SK-MEL-5 (cell line): ENCODE measurements at regions not wholly inside any gene's neighbourhood (a gene's known extent, or its start where the extent isn't known, plus 50 kb on each side); places are given as distances from the start of the nearest gene placed in this dataset.
A peak's percentile ranks its signal among the peaks of the same experiment; 100 is the strongest.
"Not testable (repeated sequence)": the region's sequence is repeated elsewhere in the genome, so short reads cannot be mapped to it uniquely, and the experiment has no call there.

Experiments used
- DNase-seq: peaks from one replicate; pipeline ENCODE4 v3.0.0-alpha.2; 2016; ENCODE audit warnings: low read depth, low spot score
- in situ Hi-C: cut with HindIII; loops from 2 replicates; pipeline ENCODE4 v1.10.0; 2016; ENCODE audit warnings: low sequenced_read_pairs, high pct_unique_total_duplicates, low pct_unique_long_range_greater_than_20kb

DNA sequence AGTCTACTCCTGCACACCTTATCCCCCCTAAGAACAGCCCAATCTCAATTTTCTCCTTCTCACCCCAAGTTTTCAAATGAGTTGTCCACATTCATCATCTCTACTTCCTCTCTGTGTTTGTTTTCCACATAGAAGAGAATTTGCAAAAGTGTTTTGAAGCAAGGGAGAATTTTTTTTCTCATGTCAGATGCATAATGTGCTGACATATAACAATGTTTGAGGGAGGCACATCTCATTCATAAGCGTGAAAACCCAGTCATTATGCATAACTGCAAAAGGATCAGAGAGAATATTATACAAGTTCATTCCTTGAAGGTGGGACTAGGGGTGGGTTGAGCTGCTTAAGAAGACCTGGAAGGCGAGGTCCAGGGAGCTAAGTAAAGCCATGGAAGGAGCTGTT lies 80.8 kb upstream of the SLC1A4 start:
- no peak for DNase-seq
- in situ Hi-C loops, result no loop called here

DNA sequence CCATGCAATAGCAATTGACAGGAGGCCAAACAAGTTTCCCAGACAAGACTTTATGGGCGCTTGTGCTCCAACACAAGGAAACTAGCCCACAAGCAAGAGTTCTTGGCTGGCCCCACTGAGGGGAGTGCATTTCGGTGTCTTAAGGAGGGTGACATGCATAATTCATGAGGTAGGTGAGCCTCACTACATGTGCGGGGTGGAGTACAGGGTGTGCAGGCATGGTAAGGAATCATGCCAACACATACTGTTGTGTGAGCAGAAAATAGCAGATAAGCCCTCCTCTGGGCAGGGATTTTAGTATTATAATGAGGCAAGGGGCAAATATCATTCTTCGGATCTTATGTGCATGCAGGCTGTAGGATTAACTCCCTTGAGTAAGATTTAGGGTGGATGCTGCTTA lies 78.7 kb upstream of the SLC1A4 start:
- in situ Hi-C loops, result no loop called here
- DNase-seq, result no peak

DNA sequence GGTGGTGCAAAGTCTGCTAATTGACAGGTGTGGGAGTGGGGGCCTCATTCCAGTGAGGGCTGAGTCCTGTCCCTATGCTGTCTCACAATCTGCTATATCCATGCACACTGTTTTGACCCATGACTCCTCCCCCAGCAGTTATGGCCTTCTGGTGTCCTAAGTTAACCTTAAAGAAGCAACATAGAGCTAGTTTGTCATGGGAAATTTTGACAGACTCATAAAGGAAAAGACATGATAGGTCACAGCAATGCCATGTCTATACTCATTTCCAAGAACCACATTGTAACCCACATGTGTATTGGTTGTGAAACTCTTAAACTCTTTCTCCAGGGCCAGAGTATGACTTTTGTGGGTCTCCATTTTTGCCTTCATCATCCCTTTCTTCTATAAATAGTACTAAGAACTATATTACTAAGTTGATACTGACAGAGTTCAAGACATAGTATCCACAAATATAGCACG lies 78.2 kb upstream of the SLC1A4 start:
- no peak for DNase-seq
- in situ Hi-C loops, result no loop called here

DNA sequence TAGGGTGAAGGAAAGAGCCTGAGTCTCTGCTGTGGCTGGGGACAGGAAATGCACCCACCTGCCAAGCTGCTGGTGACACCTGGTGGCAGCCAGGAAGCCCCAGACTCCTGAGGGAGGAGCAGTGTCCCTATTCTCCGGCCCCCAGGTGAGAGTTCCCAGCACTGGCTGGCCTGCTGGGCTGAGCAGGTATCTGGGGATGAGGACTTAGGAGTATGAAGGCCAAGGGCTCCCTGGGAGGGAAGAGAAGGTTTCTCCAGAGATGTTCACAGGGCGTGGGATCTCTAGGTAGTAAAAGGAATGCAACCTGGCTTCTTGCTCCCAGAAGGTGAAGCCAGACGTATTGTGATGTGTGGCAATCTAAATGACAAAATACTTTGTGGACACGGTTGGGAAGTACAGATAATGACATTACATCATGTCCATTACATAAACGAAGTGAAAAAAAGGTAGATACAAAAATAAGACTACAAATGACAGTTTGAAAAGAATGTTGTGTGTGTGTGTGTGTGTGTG lies 75.8 kb upstream of the SLC1A4 start:
- DNase-seq, result peak; percentile 13
- in situ Hi-C loops, result no loop called here

DNA sequence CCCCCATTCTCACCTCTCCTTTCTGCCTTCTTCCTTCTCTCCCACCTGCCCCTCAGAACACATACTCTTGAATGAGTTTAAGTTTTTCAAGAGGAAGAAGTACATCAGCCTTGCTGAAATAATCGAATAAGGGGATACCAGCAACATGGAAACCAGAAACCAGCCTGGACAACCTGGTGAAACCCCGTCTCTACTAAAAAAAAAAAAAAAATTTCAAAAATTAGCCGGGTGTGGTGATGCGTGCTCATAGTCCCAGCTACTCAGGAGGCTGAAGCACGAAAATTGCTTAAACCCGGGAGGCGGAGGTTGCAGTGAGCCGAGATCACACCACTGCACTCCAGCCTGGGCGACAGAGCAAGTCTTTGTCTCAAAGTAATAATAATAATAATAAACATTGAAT lies 75.0 kb upstream of the SLC1A4 start:
- no peak for DNase-seq
- in situ Hi-C loops, result no loop called here

DNA sequence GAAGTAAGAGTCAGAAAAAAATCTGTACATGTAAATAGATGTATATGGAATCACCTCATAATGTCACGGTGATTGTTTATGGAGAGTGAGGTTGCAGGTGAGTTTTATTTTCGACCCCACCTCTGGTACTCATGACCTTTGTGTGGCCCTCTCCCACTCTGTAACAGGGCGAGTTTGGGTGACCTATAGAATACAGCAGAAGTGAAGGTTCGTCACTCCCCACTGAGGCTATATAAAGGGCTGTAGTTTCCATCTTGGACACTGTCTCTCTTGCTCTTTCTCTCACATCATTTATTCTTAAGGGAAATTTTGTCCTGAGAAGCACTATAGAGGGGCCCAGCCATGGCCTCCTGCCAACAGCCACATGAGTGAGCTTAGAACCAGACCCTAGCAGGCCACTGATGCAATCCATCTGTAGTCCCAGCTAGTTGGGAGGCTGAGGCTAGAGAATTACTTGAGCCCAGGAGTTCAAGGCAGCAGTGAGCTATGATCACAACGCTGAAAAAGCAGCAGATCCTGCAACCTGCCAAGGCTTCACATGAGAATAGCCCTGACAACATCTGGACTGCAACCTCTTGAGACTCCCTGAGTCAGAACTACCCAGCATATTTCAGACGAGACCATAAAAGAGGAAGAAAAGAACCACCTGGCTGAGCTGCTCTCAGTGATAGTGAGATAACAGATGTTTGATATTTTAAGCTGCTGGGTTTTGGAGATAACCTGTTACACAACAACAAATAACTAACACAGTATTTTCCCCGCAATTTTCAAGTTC lies 74.3 kb upstream of the SLC1A4 start:
- DNase-seq, result no peak
- in situ Hi-C loops, result no loop called here

DNA sequence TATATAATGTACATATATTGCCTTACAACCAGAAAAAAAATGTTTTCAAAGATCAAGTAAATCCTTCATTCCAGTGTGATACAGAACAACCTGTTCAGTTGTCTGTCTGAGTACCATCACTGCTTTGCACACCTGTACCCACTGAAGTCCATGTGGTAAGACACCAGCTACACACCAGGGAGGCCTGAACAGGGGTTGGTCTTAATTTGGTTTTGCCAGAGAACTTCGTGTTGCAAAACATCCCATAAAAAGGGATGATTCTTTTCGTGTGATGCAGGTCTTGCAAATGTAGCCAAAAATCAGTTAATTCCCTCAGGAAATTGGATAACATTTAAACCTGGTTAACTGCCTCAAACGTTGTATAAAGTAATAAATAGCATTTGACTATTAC lies 73.7 kb upstream of the SLC1A4 start:
- DNase-seq, result no peak
- in situ Hi-C loops, result no loop called here

DNA sequence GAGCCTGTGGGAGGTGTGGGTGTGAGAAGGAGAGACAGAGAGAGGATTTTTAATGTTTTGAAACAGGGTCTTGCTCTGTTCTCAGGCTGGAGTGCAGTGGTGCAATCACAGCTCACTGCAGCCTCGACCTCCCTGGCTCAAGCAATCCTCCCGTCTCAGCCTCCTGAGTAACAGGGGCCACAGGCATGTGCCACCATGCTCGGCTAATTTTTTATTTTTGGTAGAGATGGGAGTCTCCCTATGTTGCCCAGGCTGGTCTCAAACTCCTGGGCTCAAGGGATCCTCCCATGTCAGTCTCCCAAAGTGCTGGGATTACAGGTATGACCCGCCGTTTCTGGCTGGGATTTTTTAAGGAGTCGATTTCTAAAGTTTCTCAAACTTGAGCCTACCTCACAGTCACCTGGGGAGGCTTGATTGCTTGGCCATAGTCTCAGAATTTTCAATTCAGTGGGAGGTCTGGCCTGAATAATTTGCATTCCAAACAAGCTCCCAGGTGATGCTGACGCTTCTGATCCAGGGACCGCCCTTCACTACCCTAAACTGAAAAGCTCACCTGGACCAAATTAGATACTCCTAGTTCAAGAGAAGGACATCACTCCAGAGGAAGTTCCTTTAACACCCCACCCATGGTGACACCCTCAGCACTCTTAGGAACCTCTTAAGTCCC lies 70.8 kb upstream of the SLC1A4 start:
- in situ Hi-C loops, result no loop called here
- DNase-seq, result no peak

DNA sequence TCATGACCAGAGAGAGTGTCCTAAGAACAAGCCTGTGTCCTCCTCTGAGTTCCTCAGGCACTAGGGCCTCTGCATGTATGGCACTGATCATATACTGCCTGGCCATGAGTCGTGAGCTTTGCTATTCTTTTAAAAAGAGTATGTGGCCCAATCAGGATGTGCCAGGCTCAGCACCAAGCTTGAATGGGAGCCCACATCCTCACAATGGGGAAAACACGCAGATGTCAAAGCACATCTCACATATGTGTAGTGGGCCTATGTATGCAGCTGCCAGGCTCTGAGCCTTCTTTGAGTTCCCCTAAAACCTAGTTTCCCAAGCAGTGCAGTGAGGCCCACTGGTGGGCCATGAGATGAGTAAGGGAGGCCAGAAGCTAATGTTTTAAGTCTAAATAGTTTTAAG lies 69.9 kb upstream of the SLC1A4 start:
- DNase-seq, result no peak
- in situ Hi-C loops, result no loop called here

DNA sequence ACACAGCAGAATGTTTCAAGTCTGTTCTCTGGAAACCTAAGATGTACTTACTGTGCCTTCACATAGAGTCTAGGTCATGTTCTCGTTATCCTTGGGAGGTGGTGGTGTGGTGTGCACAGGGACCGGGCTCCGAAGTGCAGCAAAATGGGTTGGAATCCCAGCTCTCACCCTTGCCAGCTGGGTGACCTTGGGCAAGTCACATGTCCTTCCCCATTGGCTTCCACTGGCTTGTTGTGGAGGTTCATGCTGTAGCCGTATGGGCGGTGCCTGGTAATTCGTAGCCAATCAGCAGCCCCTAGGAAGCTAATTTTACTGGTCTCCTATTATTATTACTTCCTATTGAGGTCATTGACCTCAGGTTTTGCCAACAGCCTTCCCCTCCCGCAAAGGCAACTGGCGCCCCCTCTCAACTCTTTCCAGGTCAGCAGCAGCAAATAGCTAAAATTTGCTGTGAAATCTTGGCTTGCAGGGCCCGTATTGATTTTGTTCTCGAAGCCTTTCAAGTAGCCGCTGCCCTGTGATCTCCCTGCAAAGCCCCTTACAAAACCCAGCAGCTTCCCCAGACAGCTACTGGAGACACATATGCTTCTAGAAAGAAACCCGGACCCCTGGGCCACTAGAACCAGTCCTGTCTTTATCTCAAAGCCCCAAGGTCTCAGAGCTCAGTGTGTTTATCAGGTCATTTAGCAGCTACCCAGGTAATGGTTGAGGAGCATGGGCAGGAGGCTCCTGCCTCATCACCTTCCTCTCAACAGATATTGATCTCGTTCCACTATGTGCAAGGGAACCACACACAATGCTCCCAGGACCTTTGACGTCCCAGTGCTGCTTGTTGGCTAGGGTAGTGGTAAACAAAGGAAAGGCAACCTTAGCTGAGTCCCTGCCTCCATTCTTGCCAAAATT lies 66.5 kb upstream of the SLC1A4 start:
- in situ Hi-C loops, result no loop called here

DNA sequence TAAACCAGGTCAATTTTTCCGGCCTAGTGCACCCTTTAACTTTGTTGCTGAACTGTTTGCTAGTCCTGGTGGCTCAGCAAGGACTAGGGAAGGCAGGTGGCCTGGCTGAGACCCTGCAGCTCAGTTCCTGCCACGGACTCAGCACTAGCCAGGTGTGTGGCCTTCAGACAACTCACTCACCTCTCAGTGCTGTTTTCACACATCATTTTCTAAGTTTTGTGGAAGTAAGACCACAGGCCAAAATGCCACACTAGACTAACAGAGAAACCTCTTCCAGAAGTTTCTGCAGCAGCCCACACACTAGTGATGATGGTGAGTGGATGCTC lies 65.9 kb upstream of the SLC1A4 start:
- DNase-seq, result no peak
- in situ Hi-C loops, result no loop called here

More for the DNA sequence above, 66.5 kb upstream of the SLC1A4 start:
- DNase-seq, result peak; percentile 28

DNA sequence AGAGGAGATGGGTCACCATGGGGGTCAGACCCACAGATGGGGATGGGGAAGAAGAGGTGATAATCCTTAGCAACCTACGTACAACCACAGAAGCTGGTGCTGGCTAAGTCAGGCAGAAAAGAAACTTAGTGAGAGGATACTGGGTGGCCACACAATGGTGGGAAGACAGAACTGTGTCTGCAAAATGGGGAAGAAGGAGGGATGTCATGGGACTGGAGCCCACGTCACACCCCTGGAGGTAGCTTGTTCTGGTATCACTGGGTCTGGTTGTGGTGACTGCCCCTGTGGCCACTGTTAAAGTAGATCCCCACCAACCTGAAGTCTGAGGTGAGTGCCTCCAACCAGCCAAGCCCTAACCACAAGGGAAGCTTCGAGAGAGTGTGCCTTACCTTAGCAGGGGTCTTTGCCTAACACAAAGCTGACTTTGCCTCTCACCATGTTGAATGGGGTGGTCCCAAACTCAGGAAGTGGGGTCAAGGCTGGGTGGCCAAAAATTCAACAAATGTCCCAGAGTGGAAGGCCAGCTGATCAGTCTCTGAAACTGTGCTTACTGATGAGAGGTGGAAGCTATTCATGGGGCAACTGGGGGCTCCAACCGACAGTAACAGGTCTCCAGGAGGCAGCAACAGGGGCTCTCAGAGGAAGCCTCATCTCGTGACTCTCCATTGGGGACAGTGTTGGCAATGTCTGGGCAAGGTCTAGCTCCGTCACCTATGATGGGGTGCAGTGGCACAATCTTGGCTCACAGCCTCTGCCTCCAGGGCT lies 64.8 kb upstream of the SLC1A4 start:
- in situ Hi-C loops, result no loop called here
- no peak for DNase-seq

DNA sequence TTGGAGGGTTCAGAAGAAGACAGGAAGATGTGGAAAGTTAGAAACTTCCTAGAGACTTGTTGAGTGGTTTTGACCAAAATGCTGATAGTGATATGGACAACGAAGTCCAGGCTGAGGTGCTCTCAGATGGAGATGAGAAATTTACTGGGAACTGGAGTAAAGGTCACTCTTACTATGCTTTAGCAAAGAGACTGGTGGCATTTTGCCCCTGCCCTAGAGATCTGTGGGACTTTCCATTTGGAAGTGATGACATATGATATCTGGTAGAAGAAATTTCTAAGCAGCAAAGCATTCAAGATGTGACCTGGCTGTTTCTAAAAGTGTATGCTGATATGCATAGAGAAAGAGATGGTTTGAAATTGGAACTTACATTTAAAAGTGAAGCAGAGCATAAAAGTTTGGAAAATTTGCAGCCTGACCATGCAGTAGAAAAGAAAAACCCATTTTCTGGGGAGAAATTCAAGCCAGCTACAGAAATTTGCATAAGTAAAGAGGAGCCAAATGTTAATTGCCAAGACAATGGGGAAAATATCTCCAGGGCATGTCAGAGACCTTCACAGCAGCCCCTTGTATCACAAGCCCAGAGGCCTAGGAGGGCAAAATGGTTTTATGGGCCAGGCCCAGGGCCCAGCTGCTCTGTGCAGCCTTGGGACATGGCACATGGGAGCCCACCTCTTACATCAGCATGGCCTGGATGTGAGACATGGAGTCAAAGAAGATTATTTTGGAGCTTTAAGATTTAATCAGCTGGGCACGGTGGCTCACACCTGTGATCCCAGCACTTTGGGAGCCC lies 63.1 kb upstream of the SLC1A4 start:
- DNase-seq, in situ Hi-C loops: not testable (repeated sequence)

DNA sequence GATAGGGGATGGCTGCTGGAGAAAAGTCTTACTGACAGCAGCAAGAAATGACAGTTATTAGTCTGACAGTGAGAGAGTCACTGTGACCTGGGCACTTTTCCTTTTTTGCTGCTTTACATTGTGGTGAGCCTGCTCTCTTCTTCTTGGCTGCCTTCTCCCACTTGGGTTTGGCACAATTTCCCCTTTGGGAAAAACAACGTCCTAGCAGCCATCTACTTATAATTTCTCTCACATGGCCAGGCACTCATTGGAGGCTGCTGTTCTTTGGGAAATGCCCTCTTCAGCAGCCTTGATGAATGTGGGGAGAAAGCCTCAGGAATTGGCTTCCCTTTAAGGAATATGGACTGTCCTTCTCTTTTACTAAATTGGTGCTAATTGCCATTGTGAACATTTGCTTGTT lies 60.4 kb upstream of the SLC1A4 start:
- in situ Hi-C loops, result no loop called here
- no peak for DNase-seq

DNA sequence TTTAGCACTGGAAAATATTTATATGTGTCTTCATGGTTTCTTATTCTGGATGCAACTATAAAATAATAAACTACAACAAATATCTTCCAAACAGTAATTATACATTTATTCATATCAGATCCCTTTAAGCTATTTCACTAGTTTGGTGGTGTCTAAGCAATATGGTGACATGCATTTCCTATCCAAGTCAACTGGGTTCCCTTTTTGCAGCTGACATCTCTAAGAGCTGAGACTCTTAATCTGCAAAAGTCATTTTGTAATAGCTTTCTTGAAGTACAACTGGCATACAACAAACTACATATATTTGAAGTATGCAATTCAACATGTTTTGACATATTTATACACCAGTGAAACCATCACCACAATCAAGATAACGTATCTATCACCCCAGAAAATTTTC lies 59.9 kb upstream of the SLC1A4 start:
- in situ Hi-C loops, result no loop called here
- no peak for DNase-seq

DNA sequence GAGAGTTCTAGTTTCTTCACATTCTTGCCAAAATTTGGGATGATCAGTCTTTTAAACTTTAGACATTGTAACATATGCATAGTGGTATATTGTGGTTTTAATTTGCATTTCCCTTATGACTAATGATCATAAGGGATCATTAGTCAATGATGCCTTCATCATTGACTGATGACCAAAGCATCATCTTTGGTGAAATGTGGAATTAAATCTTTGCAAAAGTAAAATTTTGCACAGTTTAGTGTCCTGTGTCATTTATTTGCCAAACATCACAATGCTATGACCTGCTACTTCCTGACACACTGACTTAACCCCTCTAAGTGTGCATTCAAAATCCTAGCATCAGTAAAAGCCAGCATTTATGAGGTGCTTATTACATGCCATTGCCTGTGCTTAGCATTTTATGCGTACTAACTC lies 58.9 kb upstream of the SLC1A4 start:
- in situ Hi-C loops, result no loop called here
- DNase-seq, result no peak
